HEK293 (cell line): ENCODE measurements at regions not wholly inside any gene's neighbourhood (a gene's known extent, or its start where the extent isn't known, plus 50 kb on each side); places are given as distances from the start of the nearest gene placed in this dataset.

Source experiments
- CTCF ChIA-PET: fragments of 350-600 bp; formaldehyde crosslinking; extraction: SDS; loops from one replicate; lab custom pipeline; 2021; ENCODE audit warnings: antibody characterized with exemption; lab: Yijun Ruan, JAX
- POLR2A ChIA-PET: fragments of 300-600 bp; formaldehyde crosslinking; extraction: SDS; loops from one replicate; lab custom pipeline; 2020; ENCODE audit warnings: antibody characterized with exemption, inconsistent platforms; lab: Yijun Ruan, JAX
- H3K27ac ChIP-seq: fragments of 200-500 bp; sonication (Bioruptor generic); 2 replicates; pipeline ENCODE4 v1.5.1; 2014; ENCODE audit warnings: low read depth, low read length, control low read depth, inconsistent platforms; ENCODE audit errors: extremely low read depth
- H3K36me3 ChIP-seq, 2 experiments: fragments of 200-500 bp in 1 of 2; sonication (Bioruptor generic) in 1 of 2; 1 replicate in 1 of 2; 2 replicates in 1 of 2; pipeline ENCODE4 v1.5.1; 2014 to 2017; ENCODE audit warnings: inconsistent platforms in 2 of 2, low read length in 2 of 2; ENCODE audit not compliant: control insufficient read depth in 2 of 2, insufficient read depth in 1 of 2
- H3K4me1 ChIP-seq: fragments of 200-500 bp; sonication (Bioruptor generic); 2 replicates; pipeline ENCODE4 v1.5.1; 2014; ENCODE audit warnings: mild to moderate bottlenecking, low read length, inconsistent platforms; ENCODE audit not compliant: control insufficient read depth, insufficient read depth
- H3K4me3 ChIP-seq: 2 replicates; pipeline ENCODE4 v1.5.1; 2011; ENCODE audit warnings: low read depth, mild to moderate bottlenecking, control low read depth, low read length, moderate library complexity
- H3K9me3 ChIP-seq: fragments of 200-500 bp; sonication (Bioruptor generic); 2 replicates; pipeline ENCODE4 v1.5.1; 2014; ENCODE audit warnings: low read depth, low read length, inconsistent platforms; ENCODE audit not compliant: control insufficient read depth, insufficient read depth
- HOXD13 ChIP-seq: sonication (generic); formaldehyde crosslinking; IDR thresholded peaks from 2 replicates; pipeline ENCODE4 v1.8.0; 2022; ENCODE audit warnings: missing genetic modification reagents, borderline replicate concordance
- MZF1 ChIP-seq: fragments of 450-650 bp; formaldehyde crosslinking; IDR thresholded peaks from 2 replicates; pipeline ENCODE4 v1.5.1; 2017; ENCODE audit warnings: missing biosample characterization, missing genetic modification characterization, borderline replicate concordance
- REPIN1 ChIP-seq: fragments of 450-650 bp; formaldehyde crosslinking; IDR thresholded peaks from 2 replicates; pipeline ENCODE4 v1.5.1; 2017; ENCODE audit warnings: missing biosample characterization, missing genetic modification characterization, low read depth
- SCRT1 ChIP-seq: fragments of 450-650 bp; formaldehyde crosslinking; IDR thresholded peaks from 2 replicates; pipeline ENCODE4 v1.5.1; 2016; ENCODE audit warnings: missing biosample characterization, missing genetic modification characterization, borderline replicate concordance
- SCRT2 ChIP-seq: fragments of 450-650 bp; formaldehyde crosslinking; IDR thresholded peaks from 2 replicates; pipeline ENCODE4 v1.5.1; 2016; ENCODE audit warnings: missing biosample characterization, missing genetic modification characterization
- SP7 ChIP-seq: fragments of 450-650 bp; formaldehyde crosslinking; IDR thresholded peaks from 2 replicates; pipeline ENCODE4 v1.5.1; 2016; ENCODE audit warnings: missing biosample characterization, missing genetic modification characterization
- TSHZ1 ChIP-seq: fragments of 450-650 bp; formaldehyde crosslinking; IDR thresholded peaks from 2 replicates; pipeline ENCODE4 v1.5.1; 2016; ENCODE audit warnings: missing biosample characterization, missing genetic modification characterization, borderline replicate concordance
- YY2 ChIP-seq: fragments of 450-650 bp; formaldehyde crosslinking; IDR thresholded peaks from 2 replicates; pipeline ENCODE4 v1.5.1; 2016; ENCODE audit warnings: missing biosample characterization, missing genetic modification characterization
- ZBTB20 ChIP-seq: fragments of 450-650 bp; formaldehyde crosslinking; IDR thresholded peaks from 2 replicates; pipeline ENCODE4 v1.5.1; 2016; ENCODE audit warnings: missing biosample characterization, missing genetic modification characterization
- ZBTB8A ChIP-seq: fragments of 450-650 bp; formaldehyde crosslinking; IDR thresholded peaks from 2 replicates; pipeline ENCODE4 v1.5.1; 2016; ENCODE audit warnings: missing biosample characterization, missing genetic modification characterization
- ZNF140 ChIP-seq: fragments of 450-650 bp; formaldehyde crosslinking; IDR thresholded peaks from 2 replicates; pipeline ENCODE4 v1.5.1; 2016; ENCODE audit warnings: missing biosample characterization, missing genetic modification characterization
- ZNF391 ChIP-seq: fragments of 450-650 bp; formaldehyde crosslinking; IDR thresholded peaks from 2 replicates; pipeline ENCODE4 v1.5.1; 2016; ENCODE audit warnings: low read depth, missing biosample characterization, missing genetic modification characterization, borderline replicate concordance
- ZNF560 ChIP-seq: fragments of 450-650 bp; formaldehyde crosslinking; IDR thresholded peaks from 2 replicates; pipeline ENCODE4 v1.5.1; 2017; ENCODE audit warnings: missing biosample characterization, missing genetic modification characterization, borderline replicate concordance
- ZNF621 ChIP-seq: fragments of 450-650 bp; formaldehyde crosslinking; IDR thresholded peaks from 2 replicates; pipeline ENCODE4 v1.5.1; 2017; ENCODE audit warnings: missing biosample characterization, missing genetic modification characterization
- ZNF654 ChIP-seq: fragments of 450-650 bp; formaldehyde crosslinking; IDR thresholded peaks from 2 replicates; pipeline ENCODE4 v1.5.1; 2016; ENCODE audit warnings: low read depth, missing biosample characterization, missing genetic modification characterization
- TF ChIP-seq, protein P1 (sequence below): fragments of 450-650 bp; formaldehyde crosslinking; IDR thresholded peaks from 2 replicates; pipeline ENCODE4 v1.5.1; 2016; ENCODE audit warnings: missing biosample characterization, missing genetic modification characterization
- TF ChIP-seq, protein P2 (sequence below): fragments of 450-650 bp; formaldehyde crosslinking; IDR thresholded peaks from 2 replicates; pipeline ENCODE4 v1.5.1; 2016; ENCODE audit warnings: missing biosample characterization, missing genetic modification characterization
- TF ChIP-seq, protein P3 (sequence below): fragments of 450-650 bp; formaldehyde crosslinking; IDR thresholded peaks from 2 replicates; pipeline ENCODE4 v1.5.1; 2017; ENCODE audit warnings: missing biosample characterization, missing genetic modification characterization

- ChIA-PET POLR2A (no interaction called here), CTCF (no interaction called here)
- H3K27ac ChIP-seq: no peak overlapping the region
- TF ChIP-seq ZNF391 (no peak), SCRT1 (tag by site-specific recombination) (no peak)
- TF ChIP-seq, protein P1, sequence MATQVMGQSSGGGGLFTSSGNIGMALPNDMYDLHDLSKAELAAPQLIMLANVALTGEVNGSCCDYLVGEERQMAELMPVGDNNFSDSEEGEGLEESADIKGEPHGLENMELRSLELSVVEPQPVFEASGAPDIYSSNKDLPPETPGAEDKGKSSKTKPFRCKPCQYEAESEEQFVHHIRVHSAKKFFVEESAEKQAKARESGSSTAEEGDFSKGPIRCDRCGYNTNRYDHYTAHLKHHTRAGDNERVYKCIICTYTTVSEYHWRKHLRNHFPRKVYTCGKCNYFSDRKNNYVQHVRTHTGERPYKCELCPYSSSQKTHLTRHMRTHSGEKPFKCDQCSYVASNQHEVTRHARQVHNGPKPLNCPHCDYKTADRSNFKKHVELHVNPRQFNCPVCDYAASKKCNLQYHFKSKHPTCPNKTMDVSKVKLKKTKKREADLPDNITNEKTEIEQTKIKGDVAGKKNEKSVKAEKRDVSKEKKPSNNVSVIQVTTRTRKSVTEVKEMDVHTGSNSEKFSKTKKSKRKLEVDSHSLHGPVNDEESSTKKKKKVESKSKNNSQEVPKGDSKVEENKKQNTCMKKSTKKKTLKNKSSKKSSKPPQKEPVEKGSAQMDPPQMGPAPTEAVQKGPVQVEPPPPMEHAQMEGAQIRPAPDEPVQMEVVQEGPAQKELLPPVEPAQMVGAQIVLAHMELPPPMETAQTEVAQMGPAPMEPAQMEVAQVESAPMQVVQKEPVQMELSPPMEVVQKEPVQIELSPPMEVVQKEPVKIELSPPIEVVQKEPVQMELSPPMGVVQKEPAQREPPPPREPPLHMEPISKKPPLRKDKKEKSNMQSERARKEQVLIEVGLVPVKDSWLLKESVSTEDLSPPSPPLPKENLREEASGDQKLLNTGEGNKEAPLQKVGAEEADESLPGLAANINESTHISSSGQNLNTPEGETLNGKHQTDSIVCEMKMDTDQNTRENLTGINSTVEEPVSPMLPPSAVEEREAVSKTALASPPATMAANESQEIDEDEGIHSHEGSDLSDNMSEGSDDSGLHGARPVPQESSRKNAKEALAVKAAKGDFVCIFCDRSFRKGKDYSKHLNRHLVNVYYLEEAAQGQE: no peak
- TF ChIP-seq, protein P2, sequence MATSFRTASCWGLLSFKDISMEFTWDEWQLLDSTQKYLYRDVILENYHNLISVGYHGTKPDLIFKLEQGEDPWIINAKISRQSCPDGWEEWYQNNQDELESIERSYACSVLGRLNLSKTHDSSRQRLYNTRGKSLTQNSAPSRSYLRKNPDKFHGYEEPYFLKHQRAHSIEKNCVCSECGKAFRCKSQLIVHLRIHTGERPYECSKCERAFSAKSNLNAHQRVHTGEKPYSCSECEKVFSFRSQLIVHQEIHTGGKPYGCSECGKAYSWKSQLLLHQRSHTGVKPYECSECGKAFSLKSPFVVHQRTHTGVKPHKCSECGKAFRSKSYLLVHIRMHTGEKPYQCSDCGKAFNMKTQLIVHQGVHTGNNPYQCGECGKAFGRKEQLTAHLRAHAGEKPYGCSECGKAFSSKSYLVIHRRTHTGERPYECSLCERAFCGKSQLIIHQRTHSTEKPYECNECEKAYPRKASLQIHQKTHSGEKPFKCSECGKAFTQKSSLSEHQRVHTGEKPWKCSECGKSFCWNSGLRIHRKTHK: no peak
- H3K36me3 ChIP-seq: no peaks in the 10 kb centered on the region
- H3K4me1 ChIP-seq: peaks cover 6% of the 10 kb centered on the region; the same call in 1 of the 2 replicates
- no peaks in the 10 kb centered on the region for H3K9me3 ChIP-seq
- no peak overlapping the region for H3K4me3 ChIP-seq
Measured at GRCh38 chr7:114294036-114294435, 120.6 kb upstream of the FOXP2 start.

DNA sequence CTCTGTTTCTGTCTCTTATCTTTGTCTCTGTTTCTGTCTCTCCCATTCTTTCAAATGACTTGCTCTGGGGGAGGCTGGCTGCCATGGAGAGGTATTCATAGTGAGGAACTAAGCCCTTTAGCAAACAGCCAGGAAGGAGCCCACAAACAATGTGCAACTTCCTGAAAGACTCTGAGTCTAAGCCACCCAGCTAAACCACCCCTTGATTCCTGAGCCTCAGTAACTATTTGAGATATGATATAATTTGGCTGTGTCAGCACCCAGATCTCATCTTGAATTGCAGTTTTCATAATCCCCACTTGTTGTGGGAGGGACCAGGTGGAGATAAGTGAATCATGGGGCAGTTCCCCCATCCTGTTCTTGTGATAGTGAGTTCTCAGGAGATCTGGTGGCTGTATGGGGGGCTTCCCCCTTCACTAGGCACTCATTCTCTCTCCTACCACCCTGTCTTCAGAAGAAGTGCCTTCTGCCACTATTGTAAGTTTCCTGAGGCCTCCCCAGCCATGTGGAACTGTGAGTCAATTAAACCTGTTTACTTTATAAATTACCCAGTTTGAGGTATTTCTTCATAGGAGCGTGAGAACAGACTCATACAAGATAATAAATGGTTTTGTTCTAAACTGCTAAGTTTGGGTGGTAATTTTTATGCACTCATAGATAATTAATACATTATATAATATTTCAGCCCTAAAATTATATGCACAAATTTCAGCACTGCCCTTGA is 121.2 kb upstream of the FOXP2 start:
- Histone ChIP-seq H3K36me3 (no peaks in the 10 kb centered on the region), H3K4me3 (no peak overlapping the region), H3K27ac (no peak overlapping the region), H3K4me1 (peaks cover 6% of the 10 kb centered on the region; the same call in 1 of the 2 replicates), H3K9me3 (no peaks in the 10 kb centered on the region)
- CTCF ChIA-PET: no interaction called here
- POLR2A ChIA-PET: no interaction called here
- no peak for TF ChIP-seq ZBTB20 (tag by site-specific recombination)
- TF ChIP-seq, protein P3, sequence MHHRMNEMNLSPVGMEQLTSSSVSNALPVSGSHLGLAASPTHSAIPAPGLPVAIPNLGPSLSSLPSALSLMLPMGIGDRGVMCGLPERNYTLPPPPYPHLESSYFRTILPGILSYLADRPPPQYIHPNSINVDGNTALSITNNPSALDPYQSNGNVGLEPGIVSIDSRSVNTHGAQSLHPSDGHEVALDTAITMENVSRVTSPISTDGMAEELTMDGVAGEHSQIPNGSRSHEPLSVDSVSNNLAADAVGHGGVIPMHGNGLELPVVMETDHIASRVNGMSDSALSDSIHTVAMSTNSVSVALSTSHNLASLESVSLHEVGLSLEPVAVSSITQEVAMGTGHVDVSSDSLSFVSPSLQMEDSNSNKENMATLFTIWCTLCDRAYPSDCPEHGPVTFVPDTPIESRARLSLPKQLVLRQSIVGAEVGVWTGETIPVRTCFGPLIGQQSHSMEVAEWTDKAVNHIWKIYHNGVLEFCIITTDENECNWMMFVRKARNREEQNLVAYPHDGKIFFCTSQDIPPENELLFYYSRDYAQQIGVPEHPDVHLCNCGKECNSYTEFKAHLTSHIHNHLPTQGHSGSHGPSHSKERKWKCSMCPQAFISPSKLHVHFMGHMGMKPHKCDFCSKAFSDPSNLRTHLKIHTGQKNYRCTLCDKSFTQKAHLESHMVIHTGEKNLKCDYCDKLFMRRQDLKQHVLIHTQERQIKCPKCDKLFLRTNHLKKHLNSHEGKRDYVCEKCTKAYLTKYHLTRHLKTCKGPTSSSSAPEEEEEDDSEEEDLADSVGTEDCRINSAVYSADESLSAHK: peak; percentile 60
- TF ChIP-seq SP7: peak; percentile 64
- peak; percentile 42; the same call in 1 of the 2 replicates for TF ChIP-seq MZF1 (tag by site-specific recombination)

GRCh38 chr7:114279901-114280300 is 134.7 kb upstream of the FOXP2 start:
- ChIA-PET POLR2A (no interaction called here), CTCF (no interaction called here)
- Histone ChIP-seq H3K27ac (no peak overlapping the region), H3K36me3 (no peaks in the 10 kb centered on the region), H3K4me3 (no peak overlapping the region), H3K9me3 (no peaks in the 10 kb centered on the region), H3K4me1 (no peaks in the 10 kb centered on the region)
- TF ChIP-seq TSHZ1 (tag by site-specific recombination): no peak
- TF ChIP-seq ZBTB8A: peak; percentile 66
- TF ChIP-seq ZNF621 (tag by site-specific recombination): no peak
- TF ChIP-seq REPIN1 (tag by site-specific recombination): no peak
- TF ChIP-seq, protein P2: no peak
- TF ChIP-seq ZNF654 (tag by site-specific recombination): peak; percentile 30
- TF ChIP-seq YY2: no peak
- no peak for TF ChIP-seq HOXD13 (CRISPR knock-in tag)
- TF ChIP-seq SCRT2: no peak
- TF ChIP-seq ZNF560 (tag by site-specific recombination): 0 out of 2 replicates have a peak, but pooled peaks have one; percentile 11
- TF ChIP-seq ZNF140: peak; percentile 65
